ENCODE measurements at regions not wholly inside any gene's neighbourhood (a gene's known extent, or its start where the extent isn't known, plus 50 kb on each side); places are given as distances from the start of the nearest gene placed in this dataset.
"Not testable (repeated sequence)": the region's sequence is repeated elsewhere in the genome, so short reads cannot be mapped to it uniquely, and the experiment has no call there.

DNA sequence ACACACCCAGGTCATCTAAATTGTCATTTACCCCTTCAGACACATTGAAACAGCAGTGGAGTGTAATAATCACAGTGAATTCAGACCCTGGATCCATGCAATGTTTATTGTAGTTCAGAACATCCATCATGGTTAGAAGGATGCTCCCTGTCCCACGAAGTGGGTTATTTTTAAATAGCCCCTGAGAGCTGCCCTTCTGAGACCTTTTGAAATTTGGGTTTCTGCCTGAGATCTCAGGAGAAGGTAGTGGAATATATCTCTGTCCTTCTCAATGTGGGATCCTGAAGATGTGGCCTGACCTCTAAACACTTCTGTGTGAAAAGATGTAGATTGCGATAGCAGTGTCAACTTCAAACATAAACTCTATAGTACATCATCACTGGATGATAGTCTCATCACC, 1080.6 kb downstream of the TMEM121 start:
- Mint-ChIP-seq H3K27me3 (peaks cover 25% of the 10 kb centered on the region), H3K9me3 (no peaks in the 10 kb centered on the region), H3K4me3 (no peak overlapping the region), H3K27ac (no peak overlapping the region), H3K4me1 (ENCODE audit: low read depth) (no peaks in the 10 kb centered on the region), H3K36me3 (ENCODE audit: low read depth) (no peaks in the 10 kb centered on the region)
- intact Hi-C loops (cut with micrococcal nuclease): no loop called here
- no peak for ATAC-seq
- TF ChIP-seq, protein P1, sequence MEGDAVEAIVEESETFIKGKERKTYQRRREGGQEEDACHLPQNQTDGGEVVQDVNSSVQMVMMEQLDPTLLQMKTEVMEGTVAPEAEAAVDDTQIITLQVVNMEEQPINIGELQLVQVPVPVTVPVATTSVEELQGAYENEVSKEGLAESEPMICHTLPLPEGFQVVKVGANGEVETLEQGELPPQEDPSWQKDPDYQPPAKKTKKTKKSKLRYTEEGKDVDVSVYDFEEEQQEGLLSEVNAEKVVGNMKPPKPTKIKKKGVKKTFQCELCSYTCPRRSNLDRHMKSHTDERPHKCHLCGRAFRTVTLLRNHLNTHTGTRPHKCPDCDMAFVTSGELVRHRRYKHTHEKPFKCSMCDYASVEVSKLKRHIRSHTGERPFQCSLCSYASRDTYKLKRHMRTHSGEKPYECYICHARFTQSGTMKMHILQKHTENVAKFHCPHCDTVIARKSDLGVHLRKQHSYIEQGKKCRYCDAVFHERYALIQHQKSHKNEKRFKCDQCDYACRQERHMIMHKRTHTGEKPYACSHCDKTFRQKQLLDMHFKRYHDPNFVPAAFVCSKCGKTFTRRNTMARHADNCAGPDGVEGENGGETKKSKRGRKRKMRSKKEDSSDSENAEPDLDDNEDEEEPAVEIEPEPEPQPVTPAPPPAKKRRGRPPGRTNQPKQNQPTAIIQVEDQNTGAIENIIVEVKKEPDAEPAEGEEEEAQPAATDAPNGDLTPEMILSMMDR (IDR thresholded peaks at IDR 0.05): no peak
- no peak for DNase-seq
- POLR2A ChIA-PET: no interaction called here
- CTCF ChIA-PET: interaction anchor here (1.2 to 11.3 kb wide), 6 partner anchors 13 to 68 kb away, joined by 3 to 133 read pairs (median 14); no protein-coding TSS in a partner anchor

DNA sequence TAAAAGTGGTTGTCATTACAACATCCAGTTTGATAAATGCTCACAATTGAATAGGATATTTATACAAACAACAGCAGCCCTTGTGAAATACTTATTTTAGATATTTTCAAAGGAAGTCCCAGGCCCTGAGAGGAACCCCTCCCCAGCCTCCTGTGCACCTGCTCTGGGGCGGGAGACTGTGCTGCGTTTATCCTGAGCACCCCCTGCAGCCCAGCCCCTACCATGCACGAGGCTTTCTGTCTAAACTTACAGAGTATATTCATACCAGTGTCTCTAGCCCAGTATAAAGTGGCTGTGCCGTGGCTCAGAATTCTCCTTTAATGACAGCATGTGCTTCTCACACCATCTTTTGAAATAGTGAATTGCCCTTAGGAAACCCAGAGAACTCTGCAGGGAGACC, 1084.3 kb downstream of the TMEM121 start:
- H3K9me3 Mint-ChIP-seq: no peaks in the 10 kb centered on the region
- CTCF ChIA-PET: interaction anchor here (1.7 to 11.3 kb wide), 2 partner anchors 11 to 53 kb away, joined by 4 to 133 read pairs; no protein-coding TSS in a partner anchor
- POLR2A ChIA-PET: no interaction called here
- H3K27me3 Mint-ChIP-seq: peaks cover 24% of the 10 kb centered on the region
- H3K27ac Mint-ChIP-seq: no peak overlapping the region
- ATAC-seq (no peak), DNase-seq (no peak)
- no peaks in the 10 kb centered on the region for H3K4me1 Mint-ChIP-seq (ENCODE audit: low read depth)
- intact Hi-C loops (cut with micrococcal nuclease): no loop called here
- TF ChIP-seq, protein P1 (IDR thresholded peaks at IDR 0.05): no peak
- H3K4me3 Mint-ChIP-seq: no peak overlapping the region
- H3K36me3 Mint-ChIP-seq (ENCODE audit: low read depth): no peaks in the 10 kb centered on the region

DNA sequence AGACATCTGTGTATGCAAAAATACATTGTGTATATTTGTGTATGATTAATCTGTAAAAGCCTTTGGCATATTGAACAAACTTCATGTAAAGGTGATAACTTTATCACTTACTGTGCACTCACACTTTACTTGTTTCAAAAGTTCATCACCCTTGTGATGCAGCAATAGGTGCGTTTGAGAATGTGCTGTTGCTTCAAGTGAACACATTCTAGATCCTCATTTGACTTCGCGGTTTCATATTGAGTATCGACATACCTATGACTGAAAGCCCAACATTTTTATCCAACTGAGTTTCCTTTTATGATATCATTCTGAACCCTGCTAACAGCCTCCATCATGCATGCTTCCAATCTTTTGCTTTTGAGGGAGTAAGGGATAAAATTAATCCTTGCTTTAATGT, 1086.9 kb downstream of the TMEM121 start:
- Mint-ChIP-seq H3K4me1 (ENCODE audit: low read depth) (no peaks in the 10 kb centered on the region), H3K4me3 (no peak overlapping the region), H3K27ac (no peak overlapping the region), H3K36me3 (ENCODE audit: low read depth) (no peaks in the 10 kb centered on the region), H3K27me3 (peaks cover 22% of the 10 kb centered on the region), H3K9me3 (no peaks in the 10 kb centered on the region)
- POLR2A ChIA-PET: no interaction called here
- TF ChIP-seq, protein P1 (IDR thresholded peaks at IDR 0.05): no peak
- intact Hi-C loops (cut with micrococcal nuclease): no loop called here
- CTCF ChIA-PET: interaction anchor here (1.0 to 1.3 kb wide), 4 partner anchors 9 to 49 kb away, joined by 3 to 5 read pairs (median 3); no protein-coding TSS in a partner anchor
- no peak for DNase-seq
- ATAC-seq: no peak

DNA sequence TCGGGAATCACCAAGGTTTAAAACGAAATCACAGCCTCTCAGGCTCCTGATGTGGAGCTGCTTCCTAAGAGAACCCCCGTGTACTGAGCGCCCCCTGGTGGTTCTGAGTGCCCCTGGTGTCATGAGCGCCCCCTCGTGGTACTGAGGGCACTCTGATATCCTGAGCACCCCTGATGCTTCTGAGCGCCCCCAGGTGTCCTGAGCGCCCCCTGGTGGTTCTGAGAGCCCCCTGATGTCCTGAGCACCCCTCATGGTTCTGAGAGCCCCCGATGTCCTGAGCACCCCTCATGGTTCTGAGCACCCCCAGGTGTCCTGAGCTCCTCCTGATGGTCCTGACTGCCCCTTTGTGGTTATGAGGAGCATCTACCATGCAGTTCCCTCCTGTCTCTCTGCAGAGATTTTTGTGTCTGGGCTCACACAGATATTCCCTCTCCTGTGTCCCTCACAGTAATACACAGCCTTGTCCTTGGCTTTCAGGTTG, 1092.1 kb downstream of the TMEM121 start:
- POLR2A ChIA-PET; intact Hi-C loops (cut with micrococcal nuclease); H3K4me3 Mint-ChIP-seq; H3K9me3 Mint-ChIP-seq; H3K27ac Mint-ChIP-seq; H3K36me3 Mint-ChIP-seq (ENCODE audit: low read depth): not testable (repeated sequence)
- peak; percentile 97 for DNase-seq
- CTCF ChIA-PET: interaction anchor here (0.5 to 8.6 kb wide), 45 partner anchors 9 to 271 kb away, joined by 3 to 133 read pairs (median 5); no protein-coding TSS in a partner anchor
- peaks cover 12% of the 10 kb centered on the region for H3K4me1 Mint-ChIP-seq (ENCODE audit: low read depth)
- TF ChIP-seq, protein P1 (IDR thresholded peaks at IDR 0.05): peak; percentile 98
- peaks cover 27% of the 10 kb centered on the region for H3K27me3 Mint-ChIP-seq
- ATAC-seq: peak; percentile 90

DNA sequence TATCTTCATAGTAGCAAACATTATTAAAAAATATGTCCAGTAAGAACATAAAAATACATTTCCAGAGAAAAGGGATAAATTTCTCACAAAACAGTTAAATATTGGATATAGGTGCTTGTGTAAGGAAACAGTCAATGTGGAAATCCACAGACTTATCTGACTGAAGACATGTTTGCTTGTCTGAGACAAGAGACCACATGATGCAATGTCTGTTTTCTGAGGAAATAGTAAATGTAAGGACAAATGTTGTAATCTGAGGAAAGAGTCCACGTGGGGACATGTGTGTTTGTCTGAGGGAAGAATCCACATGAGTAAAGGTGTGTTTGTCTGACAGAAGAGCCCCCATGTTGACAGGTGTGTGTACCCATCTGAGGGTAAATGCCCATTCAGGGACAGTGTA, 1093.2 kb downstream of the TMEM121 start:
- Mint-ChIP-seq H3K27ac (no peak overlapping the region), H3K9me3 (no peaks in the 10 kb centered on the region), H3K4me3 (no peak overlapping the region), H3K27me3 (peaks cover 29% of the 10 kb centered on the region), H3K36me3 (ENCODE audit: low read depth) (no peaks in the 10 kb centered on the region), H3K4me1 (ENCODE audit: low read depth) (peaks cover 12% of the 10 kb centered on the region)
- DNase-seq: no peak
- ATAC-seq: no peak
- intact Hi-C loops (cut with micrococcal nuclease): no loop called here
- ChIA-PET CTCF (interaction anchor here (0.9 to 8.6 kb wide), 12 partner anchors 14 to 207 kb away, joined by 3 to 133 read pairs (median 8); no protein-coding TSS in a partner anchor), POLR2A (no interaction called here)
- TF ChIP-seq, protein P1 (IDR thresholded peaks at IDR 0.05): no peak
